ENCODE measurements at regions not wholly inside any gene's neighbourhood (a gene's known extent, or its start where the extent isn't known, plus 50 kb on each side); places are given as distances from the start of the nearest gene placed in this dataset.

DNA sequence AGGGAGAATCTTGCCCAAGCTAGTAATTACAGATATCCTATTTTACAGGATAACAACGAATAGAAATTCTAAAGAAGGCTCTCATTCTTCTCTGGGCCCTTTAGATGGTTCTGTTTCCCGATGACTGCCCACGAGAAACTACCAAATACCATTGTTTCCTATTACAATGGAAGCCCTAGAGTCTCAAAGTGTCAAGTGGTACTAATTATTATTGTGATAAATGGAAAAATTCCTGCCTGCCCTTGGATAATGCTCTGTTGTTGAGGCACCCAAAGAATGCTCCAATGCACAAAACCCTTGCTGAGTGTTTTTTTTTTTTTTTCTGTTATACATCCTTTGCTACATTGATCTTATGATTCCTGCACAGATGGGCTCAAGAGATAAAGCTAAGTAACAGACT is 504.5 kb downstream of the XPNPEP1 start:
- TF ChIP-seq CTCF (IDR thresholded peaks at IDR 0.05; ENCODE audit: control extremely low read depth in 1 of 3, insufficient read depth in 1 of 3, low read depth in 1 of 3, low read length in 3 of 3) (no peak), CEBPB (IDR thresholded peaks at IDR 0.05; ENCODE audit: low read depth, low read length) (no peak)
